Lower lobe of right lung (tissue), 2 donors: ENCODE measurements at regions not wholly inside any gene's neighbourhood (a gene's known extent, or its start where the extent isn't known, plus 50 kb on each side); places are given as distances from the start of the nearest gene placed in this dataset.

Source experiments
- ATAC-seq, 2 donors: fragments of 200-7000 bp; cut with Tn5 transposase; one replicate each; pipeline ENCODE4 v1.9.1; 2020 to 2022; ENCODE audit warnings: mild to moderate bottlenecking in 2 of 2, moderate library complexity in 2 of 2
- DNase-seq: peaks from one replicate; pipeline ENCODE4 v3.0.0-alpha.2; 2020
- H3K27ac ChIP-seq: fragments of 200-600 bp; one replicate; pipeline ENCODE4 v1.8.0; 2022
- H3K27me3 ChIP-seq: fragments of 200-600 bp; one replicate; pipeline ENCODE4 v1.8.0; 2022; ENCODE audit warnings: low read depth
- H3K36me3 ChIP-seq: fragments of 200-600 bp; one replicate; pipeline ENCODE4 v1.8.0; 2022; ENCODE audit warnings: mild to moderate bottlenecking
- H3K4me1 ChIP-seq: fragments of 200-600 bp; one replicate; pipeline ENCODE4 v1.8.0; 2022
- H3K4me3 ChIP-seq: fragments of 200-600 bp; one replicate; pipeline ENCODE4 v1.8.0; 2022; ENCODE audit warnings: mild to moderate bottlenecking
- H3K9me3 ChIP-seq: fragments of 200-600 bp; one replicate; pipeline ENCODE4 v1.8.0; 2022
- intact Hi-C: fragments of 100-400 bp; cut with DNase I; formaldehyde crosslinking; loops from one replicate; pipeline ENCODE4 v1.11.0; 2022
- TF ChIP-seq, protein P1 (sequence below): fragments of 200-600 bp; IDR thresholded peaks from one replicate; pipeline ENCODE4 v1.8.0; 2022; ENCODE audit warnings: antibody characterized with exemption, mild to moderate bottlenecking
- donor health status: DM: no; HTN: yes; CAD: no; lungs with severe emphysema.

DNA sequence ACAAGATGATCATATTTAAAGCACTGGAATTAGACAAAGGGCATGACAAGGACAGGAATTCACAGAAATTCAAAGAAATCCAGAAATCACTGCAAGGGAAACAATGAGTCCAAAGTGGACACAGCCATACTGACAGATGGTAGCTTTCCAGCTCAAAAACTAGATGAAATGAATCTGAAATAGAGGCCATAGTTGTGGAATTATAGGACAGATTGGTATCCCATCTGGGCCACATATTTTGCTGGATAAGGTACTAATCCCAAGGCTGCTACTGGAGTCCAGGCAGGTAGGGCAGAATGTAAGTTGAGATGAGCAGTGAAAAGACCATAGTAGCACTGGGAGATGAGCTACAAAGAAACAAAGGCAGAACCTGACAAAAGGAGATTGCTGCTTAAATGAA is 258.3 kb upstream of the ANO3 start:
- Histone ChIP-seq H3K4me3 (no peak overlapping the region), H3K9me3 (no peaks in the 10 kb centered on the region), H3K27ac (no peak overlapping the region), H3K27me3 (no peaks in the 10 kb centered on the region), H3K36me3 (no peaks in the 10 kb centered on the region), H3K4me1 (no peaks in the 10 kb centered on the region)
- no peak for ATAC-seq
- no peak for DNase-seq
- intact Hi-C loops = no loop called here
- TF ChIP-seq, protein P1, sequence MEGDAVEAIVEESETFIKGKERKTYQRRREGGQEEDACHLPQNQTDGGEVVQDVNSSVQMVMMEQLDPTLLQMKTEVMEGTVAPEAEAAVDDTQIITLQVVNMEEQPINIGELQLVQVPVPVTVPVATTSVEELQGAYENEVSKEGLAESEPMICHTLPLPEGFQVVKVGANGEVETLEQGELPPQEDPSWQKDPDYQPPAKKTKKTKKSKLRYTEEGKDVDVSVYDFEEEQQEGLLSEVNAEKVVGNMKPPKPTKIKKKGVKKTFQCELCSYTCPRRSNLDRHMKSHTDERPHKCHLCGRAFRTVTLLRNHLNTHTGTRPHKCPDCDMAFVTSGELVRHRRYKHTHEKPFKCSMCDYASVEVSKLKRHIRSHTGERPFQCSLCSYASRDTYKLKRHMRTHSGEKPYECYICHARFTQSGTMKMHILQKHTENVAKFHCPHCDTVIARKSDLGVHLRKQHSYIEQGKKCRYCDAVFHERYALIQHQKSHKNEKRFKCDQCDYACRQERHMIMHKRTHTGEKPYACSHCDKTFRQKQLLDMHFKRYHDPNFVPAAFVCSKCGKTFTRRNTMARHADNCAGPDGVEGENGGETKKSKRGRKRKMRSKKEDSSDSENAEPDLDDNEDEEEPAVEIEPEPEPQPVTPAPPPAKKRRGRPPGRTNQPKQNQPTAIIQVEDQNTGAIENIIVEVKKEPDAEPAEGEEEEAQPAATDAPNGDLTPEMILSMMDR = no peak

DNA sequence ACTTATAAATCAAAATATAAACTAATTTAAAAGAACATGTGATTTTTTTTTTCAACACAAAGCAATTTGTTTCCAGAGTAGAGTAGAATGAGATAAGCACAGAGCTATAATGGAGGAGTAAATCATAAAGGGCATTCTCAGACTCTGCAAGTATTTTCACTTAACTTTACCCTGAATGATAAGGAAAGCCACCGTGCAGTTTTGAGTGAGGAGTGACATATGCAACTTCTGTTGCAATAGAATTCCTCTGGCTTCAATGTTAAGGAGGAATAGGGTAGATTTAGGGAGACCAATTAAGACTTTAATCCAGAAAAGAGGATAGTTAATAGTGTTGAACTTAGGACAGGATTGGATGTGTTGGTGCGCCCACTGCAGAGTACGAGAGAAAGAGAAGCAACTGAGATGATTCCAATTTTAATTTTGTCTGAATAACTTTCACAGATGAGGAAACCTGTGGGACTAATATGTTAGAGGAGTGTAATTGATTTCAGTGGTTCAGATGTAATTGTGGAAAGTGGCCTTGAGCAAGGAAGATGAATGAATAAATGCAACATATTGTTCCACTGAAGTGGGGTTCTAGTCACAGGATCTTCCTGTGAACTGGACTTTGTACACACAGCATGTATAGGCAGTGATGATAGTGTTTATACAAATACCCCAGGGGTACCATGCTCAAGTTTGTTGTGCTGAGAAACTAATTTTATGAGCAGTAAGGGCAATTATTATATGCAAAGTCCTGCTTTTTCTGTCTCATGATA is 255.5 kb upstream of the ANO3 start:
- TF ChIP-seq, protein P1 = no peak
- H3K9me3 ChIP-seq = no peaks in the 10 kb centered on the region
- ATAC-seq = no peak
- no peak overlapping the region for H3K4me3 ChIP-seq
- intact Hi-C loops = no loop called here
- no peak overlapping the region for H3K27ac ChIP-seq
- no peak for DNase-seq
- no peaks in the 10 kb centered on the region for H3K27me3 ChIP-seq
- no peaks in the 10 kb centered on the region for H3K4me1 ChIP-seq
- H3K36me3 ChIP-seq = no peaks in the 10 kb centered on the region

DNA sequence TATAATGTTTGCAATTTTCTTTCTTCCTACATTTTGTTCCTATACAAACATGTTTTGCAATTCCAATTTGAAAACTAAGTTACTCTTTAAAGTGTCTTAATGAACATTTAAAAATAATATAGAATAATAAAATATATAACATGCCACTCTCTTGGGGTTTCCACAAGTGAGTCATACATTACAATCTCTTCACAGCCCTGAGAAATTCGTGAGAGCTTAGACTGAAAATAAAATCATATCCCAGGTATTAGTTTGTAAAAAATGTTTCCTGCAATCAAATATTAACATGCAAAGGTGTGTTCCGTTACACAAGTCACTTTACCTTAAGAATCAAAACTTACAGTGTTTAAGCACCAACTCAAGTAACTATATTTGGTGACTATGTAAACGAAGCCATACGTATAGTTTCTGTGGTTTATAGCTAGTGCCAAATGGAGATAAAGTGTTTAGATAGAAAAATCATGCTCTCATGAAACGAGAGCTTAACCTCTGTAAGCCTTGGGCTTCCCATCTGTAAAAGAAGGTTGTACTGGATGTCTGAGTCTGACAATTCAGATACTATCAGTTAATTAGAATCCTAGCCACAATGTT is 253.6 kb upstream of the ANO3 start:
- no peaks in the 10 kb centered on the region for H3K36me3 ChIP-seq
- no peak overlapping the region for H3K27ac ChIP-seq
- ATAC-seq = no peak
- intact Hi-C loops = no loop called here
- no peaks in the 10 kb centered on the region for H3K9me3 ChIP-seq
- H3K4me1 ChIP-seq = no peaks in the 10 kb centered on the region
- no peaks in the 10 kb centered on the region for H3K27me3 ChIP-seq
- no peak for DNase-seq
- no peak overlapping the region for H3K4me3 ChIP-seq
- TF ChIP-seq, protein P1 = no peak

DNA sequence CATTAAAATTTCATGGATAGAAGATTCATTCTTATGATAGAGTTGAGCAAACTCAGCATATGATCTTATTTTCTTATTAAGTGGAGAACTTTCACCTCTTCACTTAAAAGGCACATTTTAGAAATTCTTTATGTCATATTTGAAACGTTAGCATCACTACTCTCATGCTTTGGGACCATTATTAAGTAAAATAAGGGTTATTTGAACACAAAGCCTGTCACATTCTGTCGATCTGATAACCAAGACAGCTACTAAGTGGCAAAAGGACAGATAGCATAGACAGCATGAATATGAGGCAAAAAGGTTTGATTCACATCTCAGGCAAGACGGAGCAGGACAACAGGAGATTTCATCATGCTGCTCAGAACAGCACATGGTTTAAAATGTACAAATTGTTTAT is 247.6 kb upstream of the ANO3 start:
- TF ChIP-seq, protein P1 = no peak
- no peak overlapping the region for H3K4me3 ChIP-seq
- H3K27ac ChIP-seq = no peak overlapping the region
- H3K36me3 ChIP-seq = no peaks in the 10 kb centered on the region
- H3K4me1 ChIP-seq = no peaks in the 10 kb centered on the region
- ATAC-seq = no peak
- H3K9me3 ChIP-seq = no peaks in the 10 kb centered on the region
- intact Hi-C loops = no loop called here
- no peak for DNase-seq
- H3K27me3 ChIP-seq = no peaks in the 10 kb centered on the region

DNA sequence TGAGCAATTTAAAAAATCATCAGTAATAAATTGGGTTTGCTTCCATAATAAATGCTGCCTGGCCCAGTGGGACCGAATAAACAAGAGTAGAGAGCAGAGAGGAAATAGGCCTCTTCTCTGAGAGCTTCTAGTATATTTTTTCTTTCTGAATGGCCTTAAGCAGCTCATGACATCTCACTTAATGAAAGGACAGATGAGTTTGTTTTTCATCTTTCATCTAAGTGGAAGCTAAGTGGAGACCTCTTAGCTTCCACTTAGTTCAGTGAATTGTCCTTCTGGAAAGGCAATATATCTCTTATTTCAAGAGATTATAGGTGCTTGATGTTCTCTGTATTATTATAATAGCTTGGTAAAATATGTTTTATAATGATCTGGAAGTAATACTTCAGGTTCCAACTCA is 245.9 kb upstream of the ANO3 start:
- no peak for DNase-seq
- Histone ChIP-seq H3K4me3 (no peak overlapping the region), H3K27me3 (no peaks in the 10 kb centered on the region), H3K36me3 (no peaks in the 10 kb centered on the region), H3K4me1 (no peaks in the 10 kb centered on the region), H3K27ac (no peak overlapping the region), H3K9me3 (no peaks in the 10 kb centered on the region)
- intact Hi-C loops = no loop called here
- no peak for ATAC-seq
- TF ChIP-seq, protein P1 = no peak
